ENCODE measurements at regions not wholly inside any gene's neighbourhood (a gene's known extent, or its start where the extent isn't known, plus 50 kb on each side); places are given as distances from the start of the nearest gene placed in this dataset.

DNA sequence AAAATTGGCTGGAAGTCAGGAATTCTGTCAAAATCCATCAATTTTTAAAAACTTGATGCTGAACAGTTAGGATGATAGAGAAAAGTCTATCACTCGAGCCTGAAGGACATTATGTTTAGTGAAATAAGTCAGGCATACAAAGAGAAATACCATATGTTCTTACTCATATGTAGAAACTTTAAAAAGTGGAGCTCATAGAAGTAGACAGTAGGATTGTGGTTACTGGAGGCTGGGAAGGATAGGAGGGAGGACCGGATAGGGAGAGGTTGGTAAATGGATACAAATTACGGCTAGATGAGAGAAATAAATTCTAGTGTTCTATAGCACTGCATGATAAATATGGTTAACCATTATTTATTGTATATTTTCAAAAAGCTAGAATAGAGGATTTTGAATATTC lies 389.5 kb upstream of the RASGRP1 start:
- no peak overlapping the region for H3K4me3 ChIP-seq (ENCODE audit: low read length)
- no peak overlapping the region for H3K9ac ChIP-seq (ENCODE audit: low read length)
- no peaks in the 10 kb centered on the region for H3K9me3 ChIP-seq (ENCODE audit: insufficient read depth, low read length)
- no peak for TF ChIP-seq EZH2phosphoT487 (IDR thresholded peaks at IDR 0.05; ENCODE audit: low read depth)
- TF ChIP-seq, protein P1, sequence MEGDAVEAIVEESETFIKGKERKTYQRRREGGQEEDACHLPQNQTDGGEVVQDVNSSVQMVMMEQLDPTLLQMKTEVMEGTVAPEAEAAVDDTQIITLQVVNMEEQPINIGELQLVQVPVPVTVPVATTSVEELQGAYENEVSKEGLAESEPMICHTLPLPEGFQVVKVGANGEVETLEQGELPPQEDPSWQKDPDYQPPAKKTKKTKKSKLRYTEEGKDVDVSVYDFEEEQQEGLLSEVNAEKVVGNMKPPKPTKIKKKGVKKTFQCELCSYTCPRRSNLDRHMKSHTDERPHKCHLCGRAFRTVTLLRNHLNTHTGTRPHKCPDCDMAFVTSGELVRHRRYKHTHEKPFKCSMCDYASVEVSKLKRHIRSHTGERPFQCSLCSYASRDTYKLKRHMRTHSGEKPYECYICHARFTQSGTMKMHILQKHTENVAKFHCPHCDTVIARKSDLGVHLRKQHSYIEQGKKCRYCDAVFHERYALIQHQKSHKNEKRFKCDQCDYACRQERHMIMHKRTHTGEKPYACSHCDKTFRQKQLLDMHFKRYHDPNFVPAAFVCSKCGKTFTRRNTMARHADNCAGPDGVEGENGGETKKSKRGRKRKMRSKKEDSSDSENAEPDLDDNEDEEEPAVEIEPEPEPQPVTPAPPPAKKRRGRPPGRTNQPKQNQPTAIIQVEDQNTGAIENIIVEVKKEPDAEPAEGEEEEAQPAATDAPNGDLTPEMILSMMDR (IDR thresholded peaks at IDR 0.05; ENCODE audit: low read depth, low read length), result no peak
- H4K20me1 ChIP-seq (ENCODE audit: insufficient read depth, low read length), result no peaks in the 10 kb centered on the region
- no peaks in the 10 kb centered on the region for H3K79me2 ChIP-seq (ENCODE audit: low read length)
- no peaks in the 10 kb centered on the region for H3K27me3 ChIP-seq (ENCODE audit: low read depth, low read length)
- no peaks in the 10 kb centered on the region for H3K36me3 ChIP-seq (replicated peaks; ENCODE audit: low read depth, low read length)
- no peaks in the 10 kb centered on the region for H3K4me1 ChIP-seq (ENCODE audit: low read length)
- H3K4me2 ChIP-seq (ENCODE audit: low read length), result no peak overlapping the region
- no peak overlapping the region for H3K27ac ChIP-seq (ENCODE audit: low read length)
- no peak overlapping the region for H2AFZ ChIP-seq (ENCODE audit: low read depth, low read length)

DNA sequence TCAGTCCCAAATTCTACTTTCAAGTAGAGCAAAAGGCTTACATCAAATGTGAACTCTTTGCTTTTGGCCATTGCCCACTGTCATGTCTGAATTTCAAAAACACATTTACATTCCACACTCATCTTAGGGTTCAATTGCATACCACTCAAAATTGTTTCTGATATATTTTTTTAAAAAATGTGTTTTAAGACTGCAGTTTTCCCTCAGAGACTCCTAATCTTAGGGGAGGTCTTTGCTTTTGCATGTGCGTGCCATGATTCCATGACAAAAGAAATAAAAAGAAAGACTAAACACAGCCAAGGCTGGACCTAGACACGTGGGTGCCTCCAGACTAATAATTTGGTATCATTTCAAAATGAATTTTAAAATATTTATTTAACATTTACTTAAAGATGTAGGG lies 396.8 kb upstream of the RASGRP1 start:
- Histone ChIP-seq H3K4me1 (ENCODE audit: low read length) (no peaks in the 10 kb centered on the region), H3K9me3 (ENCODE audit: insufficient read depth, low read length) (no peaks in the 10 kb centered on the region), H4K20me1 (ENCODE audit: insufficient read depth, low read length) (no peaks in the 10 kb centered on the region), H3K4me2 (ENCODE audit: low read length) (no peak overlapping the region), H3K9ac (ENCODE audit: low read length) (no peak overlapping the region), H3K4me3 (ENCODE audit: low read length) (no peak overlapping the region), H3K27ac (ENCODE audit: low read length) (no peak overlapping the region), H2AFZ (ENCODE audit: low read depth, low read length) (no peak overlapping the region), H3K36me3 (replicated peaks; ENCODE audit: low read depth, low read length) (no peaks in the 10 kb centered on the region), H3K27me3 (ENCODE audit: low read depth, low read length) (no peaks in the 10 kb centered on the region), H3K79me2 (ENCODE audit: low read length) (no peaks in the 10 kb centered on the region)
- TF ChIP-seq, protein P1 (IDR thresholded peaks at IDR 0.05; ENCODE audit: low read depth, low read length), result no peak
- no peak for TF ChIP-seq EZH2phosphoT487 (IDR thresholded peaks at IDR 0.05; ENCODE audit: low read depth)

DNA sequence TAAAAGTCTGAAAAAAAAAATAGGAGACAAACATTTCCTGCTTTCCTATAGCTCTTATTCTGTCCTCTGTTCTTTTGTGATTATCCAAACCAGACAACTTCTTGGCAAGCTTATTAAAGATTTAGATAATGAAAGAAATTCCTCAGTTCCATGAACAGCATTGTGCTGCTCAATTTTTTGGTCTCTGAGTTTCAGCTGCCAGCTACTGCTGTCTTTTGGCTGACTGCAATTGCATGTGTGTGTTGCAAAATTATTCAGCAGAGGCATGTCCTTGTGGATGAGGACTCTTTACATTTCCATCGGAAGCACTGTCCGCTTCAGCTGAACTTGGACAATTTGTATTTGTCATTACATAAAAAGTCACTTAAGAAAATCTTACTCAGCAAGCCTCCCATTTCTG lies 397.3 kb upstream of the RASGRP1 start:
- TF ChIP-seq EZH2phosphoT487 (IDR thresholded peaks at IDR 0.05; ENCODE audit: low read depth), result no peak
- TF ChIP-seq, protein P1 (IDR thresholded peaks at IDR 0.05; ENCODE audit: low read depth, low read length), result no peak
- Histone ChIP-seq H3K4me2 (ENCODE audit: low read length) (no peak overlapping the region), H3K4me3 (ENCODE audit: low read length) (no peak overlapping the region), H3K9me3 (ENCODE audit: insufficient read depth, low read length) (no peaks in the 10 kb centered on the region), H3K9ac (ENCODE audit: low read length) (no peak overlapping the region), H3K27me3 (ENCODE audit: low read depth, low read length) (no peaks in the 10 kb centered on the region), H3K4me1 (ENCODE audit: low read length) (no peaks in the 10 kb centered on the region), H3K36me3 (replicated peaks; ENCODE audit: low read depth, low read length) (no peaks in the 10 kb centered on the region), H4K20me1 (ENCODE audit: insufficient read depth, low read length) (no peaks in the 10 kb centered on the region), H3K27ac (ENCODE audit: low read length) (no peak overlapping the region), H2AFZ (ENCODE audit: low read depth, low read length) (no peak overlapping the region), H3K79me2 (ENCODE audit: low read length) (no peaks in the 10 kb centered on the region)

DNA sequence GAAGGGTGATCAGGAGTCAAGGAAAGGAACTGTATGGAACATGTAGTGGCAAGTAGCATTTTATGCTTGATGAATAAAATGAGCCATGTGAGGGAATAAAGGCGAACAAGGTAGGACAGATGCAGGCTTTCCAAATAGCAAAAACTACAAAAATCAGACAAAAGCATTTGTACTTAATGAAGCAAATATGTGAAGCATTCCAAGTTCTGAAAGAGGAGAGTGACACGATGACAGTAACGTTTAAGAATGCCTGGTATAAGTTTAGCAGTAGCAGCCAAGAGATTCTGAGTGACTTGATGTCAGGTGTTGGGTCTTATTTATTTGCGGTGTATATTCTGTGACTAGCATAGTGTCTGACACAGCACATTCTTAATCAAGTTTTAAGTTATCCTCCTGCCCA lies 408.2 kb upstream of the RASGRP1 start:
- Histone ChIP-seq H4K20me1 (ENCODE audit: insufficient read depth, low read length) (no peaks in the 10 kb centered on the region), H3K27me3 (ENCODE audit: low read depth, low read length) (peaks cover 8% of the 10 kb centered on the region; the same call in 1 of the 2 replicates), H3K9me3 (ENCODE audit: insufficient read depth, low read length) (no peaks in the 10 kb centered on the region), H3K4me2 (ENCODE audit: low read length) (no peak overlapping the region), H3K79me2 (ENCODE audit: low read length) (no peaks in the 10 kb centered on the region), H3K27ac (ENCODE audit: low read length) (no peak overlapping the region), H3K4me3 (ENCODE audit: low read length) (no peak overlapping the region), H2AFZ (ENCODE audit: low read depth, low read length) (no peak overlapping the region), H3K4me1 (ENCODE audit: low read length) (no peaks in the 10 kb centered on the region), H3K9ac (ENCODE audit: low read length) (no peak overlapping the region), H3K36me3 (replicated peaks; ENCODE audit: low read depth, low read length) (no peaks in the 10 kb centered on the region)
- no peak for TF ChIP-seq EZH2phosphoT487 (IDR thresholded peaks at IDR 0.05; ENCODE audit: low read depth)
- TF ChIP-seq, protein P1 (IDR thresholded peaks at IDR 0.05; ENCODE audit: low read depth, low read length), result no peak

Measured in OCI-LY3 (cell line).